Naive thymus-derived CD8-positive, alpha-beta T cell (primary cell): ENCODE measurements at regions not wholly inside any gene's neighbourhood (a gene's known extent, or its start where the extent isn't known, plus 50 kb on each side); places are given as distances from the start of the nearest gene placed in this dataset.

Experiments used
- ATAC-seq, 2 donors: fragments of 150-1000 bp; cut with Tn5 transposase in 1 of 2; sonication (Bioruptor Pico), chemical (Tn5 transposase) in 1 of 2; 1 replicate in 1 of 2; 2 replicates in 1 of 2; pipeline ENCODE4 v1.10.0; 2021; ENCODE audit warnings: mild to moderate bottlenecking in 2 of 2, moderate library complexity in 2 of 2
- POLR2A ChIA-PET: fragments of 350-600 bp; sonication (Branson Sonifier 250); formaldehyde crosslinking; loops from one replicate; lab custom pipeline; 2021; ENCODE audit warnings: antibody characterized with exemption; lab: Charles Lee
- DNase-seq, 10 donors: peaks; one replicate each; pipeline versions ENCODE4 v3.0.0 to v3.0.0-alpha.2; 2020 to 2022
- H3K27ac Mint-ChIP-seq, 10 donors: one replicate each; pipeline ENCODE4 v1.8.0; 2020 to 2022; ENCODE audit warnings: mild to moderate bottlenecking in 10 of 10, mixed read lengths in 10 of 10, moderate library complexity in 4 of 10, inconsistent platforms in 1 of 10
- H3K27me3 Mint-ChIP-seq, 5 donors: one replicate each; pipeline ENCODE4 v1.8.0; 2021 to 2022; ENCODE audit warnings: mixed read lengths in 5 of 5
- H3K36me3 Mint-ChIP-seq, 3 donors: one replicate each; pipeline ENCODE4 v1.8.0; 2020 to 2022; ENCODE audit warnings: mixed read lengths in 3 of 3, mild to moderate bottlenecking in 2 of 3, inconsistent platforms in 1 of 3
- H3K4me1 Mint-ChIP-seq, 4 donors: one replicate each; pipeline ENCODE4 v1.8.0; 2021 to 2022; ENCODE audit warnings: mixed read lengths in 4 of 4
- H3K4me3 Mint-ChIP-seq, 10 donors: one replicate each; pipeline ENCODE4 v1.8.0; 2020 to 2022; ENCODE audit warnings: mild to moderate bottlenecking in 10 of 10, mixed read lengths in 10 of 10, moderate library complexity in 6 of 10, inconsistent platforms in 1 of 10
- H3K9me3 Mint-ChIP-seq, 9 donors: one replicate each; pipeline ENCODE4 v1.8.0; 2020 to 2022; ENCODE audit warnings: mixed read lengths in 9 of 9, mild to moderate bottlenecking in 3 of 9, inconsistent platforms in 1 of 9, moderate library complexity in 1 of 9

DNA sequence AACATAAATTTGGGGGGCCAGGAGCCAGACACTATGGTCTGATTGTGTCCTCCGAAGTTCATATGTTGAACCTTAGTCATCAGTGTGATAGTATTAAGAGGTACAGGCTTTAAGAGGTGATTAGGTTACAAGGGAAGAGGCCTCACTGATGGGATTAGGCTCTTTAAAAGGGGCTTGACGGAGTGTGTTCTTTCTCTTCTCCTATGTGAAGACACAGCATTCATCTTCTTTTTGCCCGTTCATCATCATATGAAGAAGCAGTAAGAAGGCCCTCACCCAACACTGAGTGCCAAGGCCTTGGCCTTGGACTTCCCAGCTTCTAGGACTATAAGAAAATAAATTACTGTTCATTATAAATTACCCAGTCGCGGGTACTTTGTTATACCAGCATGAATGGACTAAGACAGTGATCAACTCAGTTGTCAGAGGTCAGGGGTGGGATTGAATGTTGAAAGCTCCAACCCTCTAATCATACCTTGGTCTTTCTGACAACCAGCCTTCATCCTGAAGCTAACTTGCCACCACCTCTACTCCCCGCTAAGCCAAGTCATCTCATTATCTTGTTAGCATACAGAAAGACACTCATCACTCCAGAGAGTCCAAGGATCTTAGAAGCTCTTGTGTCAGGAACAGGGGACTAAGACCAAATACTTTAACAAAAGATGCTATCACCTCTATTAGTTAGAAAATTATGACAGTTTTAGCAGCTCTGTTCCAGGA lies 543.4 kb upstream of the DIPK2B start:
- peaks cover 0 to 6% (median 0%) of the 10 kb centered on the region in 4 donors for H3K4me1 Mint-ChIP-seq
- H3K9me3 Mint-ChIP-seq: no peaks in the 10 kb centered on the region
- no peaks in the 10 kb centered on the region for H3K27me3 Mint-ChIP-seq
- POLR2A ChIA-PET: no interaction called here
- ATAC-seq (no peak), DNase-seq (no peak)
- no peak overlapping the region for H3K27ac Mint-ChIP-seq
- H3K36me3 Mint-ChIP-seq: peaks cover 0 to 10% (median 0%) of the 10 kb centered on the region in 3 donors
- H3K4me3 Mint-ChIP-seq: no peak overlapping the region

DNA sequence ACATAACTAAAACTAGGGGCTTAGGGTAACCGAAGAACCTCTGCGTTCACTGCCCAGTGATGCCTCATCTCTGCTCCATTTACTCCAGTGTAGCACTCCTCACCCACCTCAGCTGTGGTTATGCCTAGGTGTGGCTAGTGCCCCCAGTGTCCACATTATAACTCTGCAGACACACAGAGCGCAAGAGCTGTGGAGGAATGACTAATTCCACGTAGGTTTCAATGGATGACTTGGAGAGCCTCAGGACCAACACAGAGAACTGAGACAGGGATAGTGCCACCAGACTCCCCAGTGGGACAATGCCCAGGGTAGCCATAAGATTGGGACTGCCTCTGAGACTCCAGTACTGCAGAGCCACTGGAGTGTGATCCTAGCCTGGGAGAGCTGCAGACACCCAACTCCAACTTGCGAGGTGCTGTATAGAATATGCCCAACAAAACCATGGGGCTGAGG lies 542.4 kb upstream of the DIPK2B start:
- peaks cover 0 to 10% (median 0%) of the 10 kb centered on the region in 3 donors for H3K36me3 Mint-ChIP-seq
- no peak for DNase-seq
- no peak for ATAC-seq
- POLR2A ChIA-PET: no interaction called here
- H3K27ac Mint-ChIP-seq: no peak overlapping the region
- peaks cover 0 to under 1% (median 0%) of the 10 kb centered on the region in 4 donors for H3K4me1 Mint-ChIP-seq
- H3K9me3 Mint-ChIP-seq: no peaks in the 10 kb centered on the region
- no peak overlapping the region for H3K4me3 Mint-ChIP-seq
- H3K27me3 Mint-ChIP-seq: no peaks in the 10 kb centered on the region

DNA sequence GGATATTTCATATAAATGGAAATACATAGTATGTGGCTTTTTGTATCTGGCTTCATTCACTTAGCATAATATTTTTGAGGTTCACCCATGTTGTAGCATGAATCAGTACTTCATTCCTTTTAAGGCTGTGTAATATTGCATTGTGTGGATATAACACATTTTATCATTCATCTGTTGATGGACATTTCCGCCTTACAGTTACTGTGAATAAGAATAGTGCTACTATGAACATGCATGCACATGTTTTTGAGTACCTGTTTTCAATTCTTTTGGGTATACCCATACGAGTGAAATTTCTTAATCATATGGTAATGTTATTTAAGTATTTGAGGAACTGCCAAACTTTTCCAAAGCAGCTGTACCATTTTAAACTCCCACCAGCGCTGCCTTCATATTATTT lies 539.6 kb upstream of the DIPK2B start:
- no peak for ATAC-seq
- Mint-ChIP-seq H3K27me3 (no peaks in the 10 kb centered on the region), H3K9me3 (no peaks in the 10 kb centered on the region), H3K4me1 (no peaks in the 10 kb centered on the region), H3K36me3 (peaks cover 0 to 2% (median 0%) of the 10 kb centered on the region in 3 donors), H3K27ac (no peak overlapping the region), H3K4me3 (no peak overlapping the region)
- no peak for DNase-seq
- POLR2A ChIA-PET: no interaction called here

DNA sequence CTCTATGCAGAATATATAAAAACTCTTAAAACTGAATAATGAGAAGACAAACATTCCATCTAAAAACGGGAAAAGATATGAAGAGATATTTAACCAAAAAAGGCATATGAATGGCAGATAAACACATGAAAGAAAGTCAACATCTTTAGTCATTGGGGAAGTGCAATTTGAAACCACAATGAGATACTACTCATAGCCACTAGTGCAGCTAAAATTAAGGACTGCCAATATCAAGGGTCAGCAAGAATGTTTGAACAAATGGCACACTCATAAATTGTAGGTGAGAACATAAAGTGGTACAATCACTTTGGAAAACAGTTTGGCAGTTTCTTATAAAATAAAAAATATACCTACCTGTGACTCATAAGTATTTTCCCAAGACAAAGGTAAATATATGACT lies 534.9 kb upstream of the DIPK2B start:
- H3K27ac Mint-ChIP-seq: no peak overlapping the region
- no peak overlapping the region for H3K4me3 Mint-ChIP-seq
- POLR2A ChIA-PET: no interaction called here
- no peaks in the 10 kb centered on the region for H3K36me3 Mint-ChIP-seq
- DNase-seq: no peak
- H3K9me3 Mint-ChIP-seq: no peaks in the 10 kb centered on the region
- H3K4me1 Mint-ChIP-seq: no peaks in the 10 kb centered on the region
- no peaks in the 10 kb centered on the region for H3K27me3 Mint-ChIP-seq
- no peak for ATAC-seq

DNA sequence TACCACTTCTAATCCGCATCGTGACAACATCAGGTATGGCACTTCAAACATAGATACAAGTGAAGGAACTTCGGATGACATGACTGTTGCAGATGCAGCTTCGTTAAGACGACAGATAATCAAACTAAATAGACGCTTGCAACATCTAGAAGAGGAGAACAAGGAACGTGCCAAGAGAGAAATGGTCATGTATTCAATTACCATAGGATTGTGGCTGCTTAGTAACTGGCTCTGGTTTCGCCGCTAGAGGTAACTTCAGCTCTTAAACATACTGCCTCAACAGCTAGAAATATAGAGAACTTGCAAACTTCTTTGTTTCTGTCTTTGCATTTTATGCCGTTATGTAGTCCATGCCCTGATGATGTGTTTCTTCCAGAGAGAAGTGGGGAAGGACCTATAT lies 530.8 kb upstream of the DIPK2B start:
- H3K27ac Mint-ChIP-seq: no peak overlapping the region
- POLR2A ChIA-PET: no interaction called here
- H3K9me3 Mint-ChIP-seq: no peaks in the 10 kb centered on the region
- no peaks in the 10 kb centered on the region for H3K36me3 Mint-ChIP-seq
- H3K4me3 Mint-ChIP-seq: no peak overlapping the region
- DNase-seq (no peak), ATAC-seq (no peak)
- H3K27me3 Mint-ChIP-seq: peaks cover 0 to 2% (median 0%) of the 10 kb centered on the region in 5 donors
- no peaks in the 10 kb centered on the region for H3K4me1 Mint-ChIP-seq

DNA sequence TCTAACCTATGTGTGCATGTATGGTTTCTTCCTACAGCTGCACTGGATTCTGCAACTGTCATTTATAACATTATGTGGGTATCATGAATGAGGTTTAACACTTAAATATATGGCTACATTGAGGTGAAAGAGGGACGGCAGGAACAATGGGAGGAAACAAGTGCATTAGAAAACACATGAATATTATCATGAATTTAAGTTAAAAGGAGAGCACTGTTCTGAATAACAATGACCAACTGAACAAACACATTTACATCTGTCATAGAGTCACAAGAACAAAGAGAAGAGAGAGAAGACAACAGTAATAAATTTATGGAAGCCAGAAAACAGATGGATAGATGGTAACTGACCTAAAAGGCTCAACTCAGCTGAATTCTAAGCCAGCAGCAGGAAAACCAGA lies 527.1 kb upstream of the DIPK2B start:
- H3K36me3 Mint-ChIP-seq: no peaks in the 10 kb centered on the region
- H3K4me3 Mint-ChIP-seq: no peak overlapping the region
- H3K9me3 Mint-ChIP-seq: no peaks in the 10 kb centered on the region
- H3K27ac Mint-ChIP-seq: no peak overlapping the region
- H3K4me1 Mint-ChIP-seq: no peaks in the 10 kb centered on the region
- DNase-seq (no peak), ATAC-seq (no peak)
- POLR2A ChIA-PET: no interaction called here
- H3K27me3 Mint-ChIP-seq: peaks cover 0 to 2% (median 0%) of the 10 kb centered on the region in 5 donors

DNA sequence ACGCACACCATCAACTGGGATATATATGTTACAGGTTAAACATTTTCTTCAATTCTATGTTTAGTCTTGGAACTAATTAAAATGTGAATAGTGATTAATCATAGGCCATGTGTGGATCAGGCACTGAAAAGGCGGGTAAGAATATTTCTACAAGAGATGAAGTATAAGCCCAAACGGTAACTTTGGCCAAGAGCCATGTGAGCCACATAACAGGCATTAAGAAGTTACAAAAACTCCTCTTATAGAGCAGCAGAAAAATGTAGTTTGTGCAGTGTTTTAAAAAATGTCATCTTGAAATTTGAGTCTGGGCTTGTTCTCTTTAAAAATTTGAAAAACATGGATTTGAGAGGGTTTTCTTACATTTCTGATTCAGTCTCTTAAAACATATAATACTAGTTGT lies 521.8 kb upstream of the DIPK2B start:
- Mint-ChIP-seq H3K9me3 (no peaks in the 10 kb centered on the region), H3K4me3 (no peak overlapping the region), H3K27me3 (no peaks in the 10 kb centered on the region), H3K36me3 (no peaks in the 10 kb centered on the region), H3K27ac (no peak overlapping the region), H3K4me1 (no peaks in the 10 kb centered on the region)
- ATAC-seq (no peak), DNase-seq (no peak)
- POLR2A ChIA-PET: no interaction called here

DNA sequence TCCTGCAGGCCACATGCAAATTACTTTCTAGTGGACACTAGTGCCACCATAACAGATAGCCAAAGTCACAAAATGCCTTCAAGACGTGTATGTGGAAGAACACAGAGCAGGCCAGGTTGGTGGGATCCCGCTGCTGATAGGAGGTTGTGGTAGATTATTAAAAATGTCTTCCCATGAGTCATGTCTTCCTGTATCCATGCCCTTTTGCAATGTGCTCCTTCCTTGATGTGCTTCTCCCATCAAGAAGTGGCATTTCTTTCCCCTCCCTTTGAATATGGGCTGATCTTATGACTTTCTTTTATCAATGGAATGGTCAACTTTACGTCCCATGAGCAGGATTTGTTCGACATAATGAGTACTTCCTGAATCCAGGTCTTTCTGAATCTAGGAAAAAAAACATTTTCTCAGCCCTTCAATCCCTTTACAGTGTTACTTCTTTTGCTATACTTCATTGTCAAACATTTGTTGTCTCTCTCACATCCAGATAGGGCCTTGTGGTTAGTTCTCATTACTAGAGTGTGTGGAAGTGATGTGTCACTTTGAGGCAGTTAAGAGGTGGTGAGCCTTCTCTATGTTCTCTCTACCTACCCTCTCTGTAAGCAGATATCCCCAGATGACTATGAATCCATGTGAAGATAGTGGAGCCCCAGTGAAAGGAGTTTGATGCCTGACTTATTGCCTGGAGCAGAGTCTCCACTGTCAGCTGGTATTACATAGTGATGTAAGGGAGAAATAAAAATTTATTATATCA lies 519.2 kb upstream of the DIPK2B start:
- Mint-ChIP-seq H3K36me3 (no peaks in the 10 kb centered on the region), H3K9me3 (peaks cover 0 to 1% (median 0%) of the 10 kb centered on the region in 9 donors), H3K4me1 (peaks cover under 1 to 14% (median 5%) of the 10 kb centered on the region in 4 donors), H3K27me3 (no peaks in the 10 kb centered on the region), H3K4me3 (no peak overlapping the region), H3K27ac (no peak overlapping the region)
- POLR2A ChIA-PET: no interaction called here
- ATAC-seq: no peak
- no peak for DNase-seq

DNA sequence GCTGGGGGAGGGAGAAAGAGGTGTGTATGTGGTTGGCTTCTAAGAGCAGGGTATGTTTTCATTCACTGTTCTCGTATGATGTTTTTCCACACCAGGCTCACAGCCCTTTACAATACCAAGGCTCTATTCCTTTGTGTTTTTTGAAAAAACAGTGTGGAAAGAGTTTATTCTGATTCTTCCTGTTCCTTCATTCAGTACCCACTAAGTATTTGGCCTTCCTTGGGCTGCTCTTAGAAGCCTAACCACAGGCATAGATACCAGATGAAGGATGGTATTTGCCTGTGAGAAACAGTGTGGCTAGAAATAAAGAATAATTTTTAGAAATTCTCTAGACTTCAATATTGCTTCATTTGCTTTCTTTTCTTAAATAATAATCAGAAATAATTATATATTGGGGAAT lies 518.0 kb upstream of the DIPK2B start:
- Mint-ChIP-seq H3K4me1 (peaks cover 4 to 19% (median 6%) of the 10 kb centered on the region in 4 donors), H3K4me3 (no peak overlapping the region), H3K27ac (no peak overlapping the region), H3K36me3 (no peaks in the 10 kb centered on the region), H3K9me3 (peaks cover 0 to 1% (median 0%) of the 10 kb centered on the region in 9 donors), H3K27me3 (no peaks in the 10 kb centered on the region)
- ATAC-seq (no peak), DNase-seq (no peak)
- POLR2A ChIA-PET: no interaction called here

DNA sequence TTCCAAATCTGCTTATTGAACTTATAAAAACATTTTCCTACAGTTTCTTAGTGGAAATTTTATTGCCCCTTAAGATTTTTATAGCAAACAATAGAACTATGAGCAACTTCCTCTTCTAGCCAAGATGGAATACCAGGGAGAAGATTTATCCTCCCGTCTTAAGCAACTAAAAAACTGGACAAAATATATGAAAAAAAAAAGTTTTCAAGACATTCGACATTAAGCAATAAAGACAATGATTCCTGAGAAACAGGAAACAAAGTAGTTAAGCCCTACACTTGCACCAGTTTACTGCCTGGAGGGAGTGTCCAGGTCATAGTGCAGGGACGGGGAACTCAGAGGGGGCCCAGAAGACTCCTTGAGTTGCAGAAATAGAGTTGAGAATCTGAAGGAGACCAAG lies 516.1 kb upstream of the DIPK2B start:
- DNase-seq: no peak
- H3K27me3 Mint-ChIP-seq: no peaks in the 10 kb centered on the region
- POLR2A ChIA-PET: no interaction called here
- no peaks in the 10 kb centered on the region for H3K36me3 Mint-ChIP-seq
- H3K9me3 Mint-ChIP-seq: peaks cover 0 to 1% (median 0%) of the 10 kb centered on the region in 9 donors
- no peak overlapping the region for H3K4me3 Mint-ChIP-seq
- no peak overlapping the region for H3K27ac Mint-ChIP-seq
- peaks cover 4 to 19% (median 6%) of the 10 kb centered on the region in 4 donors for H3K4me1 Mint-ChIP-seq
- no peak for ATAC-seq

DNA sequence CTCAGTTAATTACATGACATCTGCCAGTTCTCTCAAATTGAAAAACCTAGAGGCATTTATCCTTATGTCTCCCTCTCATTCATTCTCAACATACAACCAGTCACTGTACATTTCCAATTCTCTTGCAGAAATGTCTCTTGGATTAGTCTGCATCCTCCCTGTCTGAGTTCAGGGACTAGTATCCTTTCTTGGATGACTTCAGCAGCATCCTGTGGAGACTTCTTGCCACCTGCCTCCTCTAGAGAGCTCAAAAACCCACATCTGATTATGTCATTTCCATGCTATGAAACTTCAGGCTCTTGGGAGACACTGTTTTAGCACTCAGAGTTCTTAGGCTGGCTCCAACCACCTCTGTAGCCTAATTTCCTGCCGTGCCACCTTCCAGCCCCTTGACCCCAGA lies 515.1 kb upstream of the DIPK2B start:
- Mint-ChIP-seq H3K4me3 (no peak overlapping the region), H3K27me3 (no peaks in the 10 kb centered on the region), H3K27ac (no peak overlapping the region)

DNA sequence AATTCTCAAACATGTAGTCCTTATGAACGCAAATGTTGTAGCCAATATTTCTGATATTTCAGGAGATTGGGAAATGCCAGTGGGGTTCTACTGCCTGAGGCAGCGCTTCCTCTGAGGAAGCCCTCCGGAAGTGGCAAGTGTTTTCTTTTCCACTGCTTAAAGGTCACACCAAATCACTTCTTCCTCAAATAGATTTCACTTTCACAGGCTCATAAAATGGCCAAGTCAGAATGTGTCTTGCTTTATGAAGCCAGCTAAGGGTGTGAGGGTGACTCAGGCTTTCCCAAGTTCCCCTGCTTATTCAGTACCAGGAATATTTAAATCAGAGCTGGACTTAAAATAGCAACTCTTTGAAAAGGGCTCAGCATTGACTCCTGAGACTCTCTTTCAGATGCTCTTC lies 514.2 kb upstream of the DIPK2B start:
- H3K36me3 Mint-ChIP-seq: no peaks in the 10 kb centered on the region
- DNase-seq: no peak
- no peaks in the 10 kb centered on the region for H3K27me3 Mint-ChIP-seq
- H3K9me3 Mint-ChIP-seq: peaks cover 0 to 1% (median 0%) of the 10 kb centered on the region in 9 donors
- no peak for ATAC-seq
- no peak overlapping the region for H3K4me3 Mint-ChIP-seq
- POLR2A ChIA-PET: no interaction called here
- H3K27ac Mint-ChIP-seq: no peak overlapping the region
- H3K4me1 Mint-ChIP-seq: peaks cover 4 to 34% (median 17%) of the 10 kb centered on the region in 4 donors

More for the DNA sequence above, 515.1 kb upstream of the DIPK2B start:
- POLR2A ChIA-PET: no interaction called here
- ATAC-seq (no peak), DNase-seq (no peak)
- H3K4me1 Mint-ChIP-seq: peaks cover 4 to 25% (median 9%) of the 10 kb centered on the region in 4 donors
- peaks cover 0 to 1% (median 0%) of the 10 kb centered on the region in 9 donors for H3K9me3 Mint-ChIP-seq
- no peaks in the 10 kb centered on the region for H3K36me3 Mint-ChIP-seq

DNA sequence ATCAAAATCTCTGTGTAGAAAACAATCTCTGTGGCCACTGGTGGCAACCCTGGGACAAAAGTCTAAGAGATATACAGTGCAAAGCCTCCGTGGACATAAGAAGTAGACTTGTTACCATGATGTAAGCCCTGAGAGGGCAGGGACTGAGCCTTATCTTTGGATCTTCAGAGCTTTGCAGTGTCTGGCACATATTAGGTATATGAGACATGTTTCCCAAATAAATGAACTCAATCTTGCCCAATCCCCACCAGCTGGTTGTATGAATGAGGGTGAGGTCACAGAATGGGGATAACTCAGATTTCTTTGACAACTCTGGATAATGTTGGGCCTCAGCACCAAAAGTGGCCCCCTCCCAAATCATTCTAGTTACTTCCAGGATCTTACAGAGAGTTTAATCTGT lies 511.4 kb upstream of the DIPK2B start:
- H3K27me3 Mint-ChIP-seq: no peaks in the 10 kb centered on the region
- ATAC-seq: no peak
- peaks cover 5 to 36% (median 20%) of the 10 kb centered on the region in 4 donors for H3K4me1 Mint-ChIP-seq
- no peak overlapping the region for H3K27ac Mint-ChIP-seq
- H3K36me3 Mint-ChIP-seq: no peaks in the 10 kb centered on the region
- no peak for DNase-seq
- H3K4me3 Mint-ChIP-seq: no peak overlapping the region
- POLR2A ChIA-PET: no interaction called here
- peaks cover 0 to 2% (median 0%) of the 10 kb centered on the region in 9 donors for H3K9me3 Mint-ChIP-seq
